ENCODE measurements at regions not wholly inside any gene's neighbourhood (a gene's known extent, or its start where the extent isn't known, plus 50 kb on each side); places are given as distances from the start of the nearest gene placed in this dataset.

- DNase-seq (ENCODE audit: low read depth) = no peak
- no peak overlapping the region for H3K4me3 ChIP-seq (ENCODE audit: low read depth, low read length)
- TF ChIP-seq CTCF (IDR thresholded peaks at IDR 0.05; ENCODE audit: insufficient read depth, low read depth, low read length) = no peak
These were observed 121.3 kb downstream of the MYCN start for GRCh38 chr2:16061441-16062217.

- DNase-seq (ENCODE audit: low read depth) = no peak
- no peak overlapping the region for H3K4me3 ChIP-seq (ENCODE audit: low read depth, low read length)
- TF ChIP-seq CTCF (IDR thresholded peaks at IDR 0.05; ENCODE audit: insufficient read depth, low read depth, low read length) = no peak
These were observed 120.6 kb downstream of the MYCN start for GRCh38 chr2:16060936-16061338.

GRCh38 chr2:16060125-16060935, 120.0 kb downstream of the MYCN start:
- no peak overlapping the region for H3K4me3 ChIP-seq (ENCODE audit: low read depth, low read length)
- no peak for TF ChIP-seq CTCF (IDR thresholded peaks at IDR 0.05; ENCODE audit: insufficient read depth, low read depth, low read length)
- DNase-seq (ENCODE audit: low read depth) = no peak

- no peak for TF ChIP-seq CTCF (IDR thresholded peaks at IDR 0.05; ENCODE audit: insufficient read depth, low read depth, low read length)
- H3K4me3 ChIP-seq (ENCODE audit: low read depth, low read length) = no peak overlapping the region
- DNase-seq (ENCODE audit: low read depth) = no peak
These were observed 119.2 kb downstream of the MYCN start for GRCh38 chr2:16059393-16060016.

GRCh38 chr2:16058747-16059358, 118.5 kb downstream of the MYCN start:
- DNase-seq (ENCODE audit: low read depth) = no peak
- H3K4me3 ChIP-seq (ENCODE audit: low read depth, low read length) = no peak overlapping the region
- no peak for TF ChIP-seq CTCF (IDR thresholded peaks at IDR 0.05; ENCODE audit: insufficient read depth, low read depth, low read length)

- no peak for TF ChIP-seq CTCF (IDR thresholded peaks at IDR 0.05; ENCODE audit: insufficient read depth, low read depth, low read length)
- H3K4me3 ChIP-seq (ENCODE audit: low read depth, low read length) = no peak overlapping the region
- DNase-seq (ENCODE audit: low read depth) = no peak
These were observed 117.9 kb downstream of the MYCN start for GRCh38 chr2:16058256-16058655.
